A673 (cell line): ENCODE measurements at regions not wholly inside any gene's neighbourhood (a gene's known extent, or its start where the extent isn't known, plus 50 kb on each side); places are given as distances from the start of the nearest gene placed in this dataset.

Experiments
- CTCF ChIP-seq: fragments of 300-800, 200-600 bp; sonication (generic); conservative IDR thresholded peaks from 2 replicates; pipeline ENCODE4 v1.5.1; 2017; ENCODE audit warnings: low read depth, mild to moderate bottlenecking, antibody characterized with exemption, low read length, moderate library complexity, mixed read lengths
- EZH2 ChIP-seq: fragments of 200-600 bp; sonication (generic); IDR thresholded peaks from 2 replicates; pipeline ENCODE4 v1.6.1; 2017; ENCODE audit warnings: borderline replicate concordance, low read depth, mild to moderate bottlenecking, mixed read lengths, antibody characterized with exemption, low read length; ENCODE audit not compliant: poor library complexity, severe bottlenecking

GRCh38 chr1:222461941-222462340, 86.0 kb downstream of the HHIPL2 start:
- TF ChIP-seq CTCF (no peak), EZH2 (no peak)
